Tongue (tissue), 1 donor: ENCODE measurements at regions not wholly inside any gene's neighbourhood (a gene's known extent, or its start where the extent isn't known, plus 50 kb on each side); places are given as distances from the start of the nearest gene placed in this dataset.
A peak's percentile ranks its signal among the peaks of the same experiment; 100 is the strongest.

Experiments
- DNase-seq: peaks from one replicate; pipeline ENCODE4 v3.0.0-alpha.2; 2015

GRCh38 chr14:81669308-81669707 is 135.7 kb upstream of the SEL1L start:
- no peak for DNase-seq

GRCh38 chr14:81673930-81674329 is 140.3 kb upstream of the SEL1L start:
- peak; percentile 40 for DNase-seq

GRCh38 chr14:81676395-81676794 is 142.7 kb upstream of the SEL1L start:
- DNase-seq, result no peak

- no peak for DNase-seq
These were observed 143.2 kb upstream of the SEL1L start for GRCh38 chr14:81676879-81677278.

- no peak for DNase-seq
These were observed 144.1 kb upstream of the SEL1L start for GRCh38 chr14:81677736-81678135.

- DNase-seq, result no peak
These were observed 145.6 kb upstream of the SEL1L start for GRCh38 chr14:81679226-81679625.

GRCh38 chr14:81681541-81681940 is 147.9 kb upstream of the SEL1L start:
- DNase-seq, result no peak

GRCh38 chr14:81682134-81682533 is 148.5 kb upstream of the SEL1L start:
- no peak for DNase-seq

- peak; percentile 42 for DNase-seq
These were observed 149.0 kb upstream of the SEL1L start for GRCh38 chr14:81682701-81683100.

- DNase-seq, result peak; percentile 42
These were observed 151.0 kb upstream of the SEL1L start for GRCh38 chr14:81684696-81685095.

GRCh38 chr14:81686512-81686911 is 152.9 kb upstream of the SEL1L start:
- DNase-seq, result no peak

GRCh38 chr14:81691931-81692330 is 158.3 kb upstream of the SEL1L start:
- DNase-seq, result no peak

GRCh38 chr14:81694419-81694818 is 160.8 kb upstream of the SEL1L start:
- no peak for DNase-seq

GRCh38 chr14:81709681-81710080 is 176.0 kb upstream of the SEL1L start:
- no peak for DNase-seq

GRCh38 chr14:81710232-81710845 is 176.7 kb upstream of the SEL1L start:
- peak; percentile 78 for DNase-seq

GRCh38 chr14:81715731-81716130 is 182.1 kb upstream of the SEL1L start:
- DNase-seq, result no peak

GRCh38 chr14:81716953-81717352 is 183.3 kb upstream of the SEL1L start:
- no peak for DNase-seq

GRCh38 chr14:81723956-81724355 is 190.3 kb upstream of the SEL1L start:
- DNase-seq, result no peak

- peak; percentile 75 for DNase-seq
These were observed 193.6 kb upstream of the SEL1L start for GRCh38 chr14:81727218-81727617.

GRCh38 chr14:81728447-81728846 is 194.8 kb upstream of the SEL1L start:
- no peak for DNase-seq

GRCh38 chr14:81729622-81730021 is 196.0 kb upstream of the SEL1L start:
- no peak for DNase-seq

- no peak for DNase-seq
These were observed 204.3 kb upstream of the SEL1L start for GRCh38 chr14:81737938-81738337.

GRCh38 chr14:81738946-81739659 is 205.4 kb upstream of the SEL1L start:
- no peak for DNase-seq

- peak; percentile 15 for DNase-seq
These were observed 210.0 kb upstream of the SEL1L start for GRCh38 chr14:81743605-81744004.
